IMR-90 (cell line): ENCODE measurements at regions not wholly inside any gene's neighbourhood (a gene's known extent, or its start where the extent isn't known, plus 50 kb on each side); places are given as distances from the start of the nearest gene placed in this dataset.

Experiments used
- ATAC-seq: fragments of 200-7000 bp; cut with Tn5 transposase; 2 replicates; pipeline ENCODE4 v1.9.1; 2020; ENCODE audit warnings: low read depth, mild to moderate bottlenecking, moderate library complexity
- BruUV-seq: library from RNA; stranded (reverse); fragments of 400-500 nt; replicated peaks from 2 replicates; lab custom pipeline; 2021; lab: Mats Ljungman, UMichigan
- CTCF ChIA-PET: fragments of 300-600 bp; formaldehyde crosslinking; extraction: SDS; loops from one replicate; lab custom pipeline; 2021; ENCODE audit warnings: antibody characterized with exemption; lab: Yijun Ruan, JAX
- POLR2A ChIA-PET: fragments of 300-600 bp; sonication (Branson Sonifier 250); formaldehyde crosslinking; loops from one replicate; lab custom pipeline; 2022; ENCODE audit warnings: antibody characterized with exemption; ENCODE audit not compliant: unreplicated experiment; lab: Charles Lee
- DNase-seq: peaks from one replicate; pipeline ENCODE4 v3.0.0; 2013
- H2AFZ ChIP-seq: replicated peaks from 2 replicates; pipeline ENCODE3; 2013; ENCODE audit warnings: low read length, mild to moderate bottlenecking; ENCODE audit not compliant: poor library complexity
- H2AK5ac ChIP-seq: 2 replicates; pipeline ENCODE4 v1.6.1; 2013; ENCODE audit warnings: low read depth, low read length, inconsistent platforms
- H2AK9ac ChIP-seq: replicated peaks from 2 replicates; pipeline ENCODE3; 2013; ENCODE audit warnings: mild to moderate bottlenecking, low read depth, low read length, moderate library complexity; ENCODE audit not compliant: poor library complexity
- H2BK120ac ChIP-seq: 2 replicates; pipeline ENCODE4 v1.6.1; 2013; ENCODE audit warnings: low read depth, low read length, inconsistent platforms
- H2BK15ac ChIP-seq: 3 replicates; pipeline ENCODE4 v1.6.1; 2013; ENCODE audit warnings: low read depth, low read length, inconsistent platforms
- H2BK20ac ChIP-seq: 2 replicates; pipeline ENCODE4 v1.6.1; 2013; ENCODE audit warnings: low read depth, mild to moderate bottlenecking, inconsistent platforms, low read length, moderate library complexity
- H2BK5ac ChIP-seq: 2 replicates; pipeline ENCODE4 v1.6.1; 2013; ENCODE audit warnings: mild to moderate bottlenecking, low read depth, low read length, inconsistent platforms; ENCODE audit not compliant: poor library complexity, severe bottlenecking
- H3K14ac ChIP-seq: replicated peaks from 2 replicates; pipeline ENCODE4 v1.6.1; 2013; ENCODE audit warnings: low read depth, low read length, inconsistent platforms
- H3K18ac ChIP-seq: 2 replicates; pipeline ENCODE4 v1.6.1; 2013; ENCODE audit warnings: low read depth, low read length, control low read depth
- H3K23ac ChIP-seq: 2 replicates; pipeline ENCODE4 v1.6.1; 2013; ENCODE audit warnings: low read depth, low read length, inconsistent platforms
- H3K27ac ChIP-seq: 2 replicates; pipeline ENCODE4 v1.5.1; 2013; ENCODE audit warnings: mild to moderate bottlenecking, control low read depth, low read length; ENCODE audit not compliant: insufficient read depth
- H3K27me3 ChIP-seq: 2 replicates; pipeline ENCODE4 v1.6.1; 2013; ENCODE audit warnings: low read length; ENCODE audit not compliant: control insufficient read depth, insufficient read depth
- H3K36me3 ChIP-seq: 2 replicates; pipeline ENCODE4 v1.6.1; 2013; ENCODE audit warnings: low read length, mixed read lengths; ENCODE audit not compliant: control insufficient read depth, insufficient read depth
- H3K4ac ChIP-seq: 2 replicates; pipeline ENCODE4 v1.6.1; 2013; ENCODE audit warnings: low read depth, low read length, inconsistent platforms
- H3K4me1 ChIP-seq: 2 replicates; pipeline ENCODE4 v1.6.1; 2013; ENCODE audit warnings: low read length, mixed read lengths; ENCODE audit not compliant: control insufficient read depth, insufficient read depth
- H3K4me2 ChIP-seq: 2 replicates; pipeline ENCODE4 v1.6.1; 2013; ENCODE audit warnings: low read depth, mild to moderate bottlenecking, control low read depth, low read length, moderate library complexity
- H3K4me3 ChIP-seq: 2 replicates; pipeline ENCODE4 v1.5.1; 2013; ENCODE audit warnings: low read depth, mild to moderate bottlenecking, control low read depth, low read length, moderate library complexity; ENCODE audit not compliant: insufficient read depth
- H3K56ac ChIP-seq: 2 replicates; pipeline ENCODE4 v1.6.1; 2013; ENCODE audit warnings: low read length, inconsistent platforms; ENCODE audit not compliant: insufficient read depth; ENCODE audit errors: extremely low read depth
- H3K79me1 ChIP-seq, 2 experiments: 2 replicates each; pipeline ENCODE4 v1.6.1; 2013; ENCODE audit warnings: low read length in 2 of 2, inconsistent platforms in 1 of 2, low read depth in 1 of 2
- H3K9ac ChIP-seq: 2 replicates; pipeline ENCODE4 v1.6.1; 2013; ENCODE audit warnings: low read depth, low read length, control low read depth
- H3K9me1 ChIP-seq: 2 replicates; pipeline ENCODE4 v1.6.1; 2013; ENCODE audit warnings: low read length, inconsistent platforms; ENCODE audit not compliant: insufficient read depth
- H3K9me3 ChIP-seq: 2 replicates; pipeline ENCODE4 v1.6.1; 2013; ENCODE audit warnings: low read length; ENCODE audit not compliant: control insufficient read depth, insufficient read depth
- H4K20me1 ChIP-seq: 2 replicates; pipeline ENCODE4 v1.6.1; 2013; ENCODE audit warnings: low read length, inconsistent platforms; ENCODE audit not compliant: insufficient read depth
- H4K5ac ChIP-seq: 2 replicates; pipeline ENCODE4 v1.6.1; 2013; ENCODE audit warnings: mild to moderate bottlenecking, low read depth, low read length, control low read depth
- H4K8ac ChIP-seq, 2 experiments: 2 replicates each; pipeline ENCODE4 v1.6.1; 2013; ENCODE audit warnings: low read depth in 2 of 2, low read length in 2 of 2, control low read depth in 1 of 2, inconsistent platforms in 1 of 2
- H4K91ac ChIP-seq: 2 replicates; pipeline ENCODE4 v1.6.1; 2013; ENCODE audit warnings: low read depth, low read length, inconsistent platforms; ENCODE audit not compliant: insufficient read depth
- RFX5 ChIP-seq: IDR thresholded peaks from 2 replicates; pipeline ENCODE4 v1.8.0; 2012; ENCODE audit warnings: low read depth, mild to moderate bottlenecking, low read length, moderate library complexity
- WGBS, 2 experiments: methylation state at CpG; one replicate each; pipeline versions ENCODE4 v1.1.5 to v1.1.7; 2013; ENCODE audit warnings: missing lambda C conversion rate in 2 of 2; ENCODE audit not compliant: insufficient read length in 1 of 2; ENCODE audit errors: extremely low coverage in 2 of 2; 5-methylcytosine and 5-hydroxymethylcytosine counted together
- dilution Hi-C: fragments of 300-500 bp; cut with HindIII; formaldehyde crosslinking; loops from one replicate; pipeline ENCODE4 v1.14.3; 2018; ENCODE audit warnings: low sequenced_read_pairs; ENCODE audit not compliant: unreplicated experiment
- in situ Hi-C: fragments of 300-500 bp; cut with MboI; formaldehyde crosslinking; loops from 3 replicates; pipeline ENCODE4 v1.14.3; 2019; ENCODE audit warnings: low sequenced_read_pairs, inconsistent platforms, mixed read lengths
- intact Hi-C: fragments of 100-400 bp; cut with micrococcal nuclease; formaldehyde crosslinking; loops from 2 replicates; pipeline ENCODE4 v1.10.0; 2022

- intact Hi-C loops, result no loop called here
Observed at GRCh38 chr2:88885275-88885674, 193.8 kb downstream of the RPIA start.

More at GRCh38 chr2:88885275-88885674, 193.8 kb downstream of the RPIA start:
- Histone ChIP-seq H3K4me2 (no peak overlapping the region), H2BK5ac (no peak overlapping the region), H2AFZ (no peak overlapping the region), H3K27me3 (no peaks in the 10 kb centered on the region; the same call in 1 of the 2 replicates), H3K4me3 (no peak overlapping the region), H3K18ac (no peak overlapping the region), H3K9ac (no peak overlapping the region), H4K5ac (no peak overlapping the region), H3K36me3 (no peaks in the 10 kb centered on the region), H3K4ac (no peak overlapping the region), H2BK20ac (no peak overlapping the region), H3K27ac (no peak overlapping the region), H3K4me1 (no peaks in the 10 kb centered on the region), H3K9me1 (no peaks in the 10 kb centered on the region), H3K56ac (no peak overlapping the region), H2AK5ac (no peak overlapping the region), H4K91ac (no peak overlapping the region), H3K14ac (no peak overlapping the region), H4K20me1 (no peaks in the 10 kb centered on the region), H3K23ac (no peak overlapping the region), H3K79me1 (no peaks in the 10 kb centered on the region), H4K8ac (no peak overlapping the region), H2BK120ac (no peak overlapping the region), H2BK15ac (no peak overlapping the region), H3K9me3 (no peaks in the 10 kb centered on the region), H2AK9ac (no peak overlapping the region)
- dilution Hi-C loops (no loop called here), in situ Hi-C loops (no loop called here)
- ATAC-seq (no peak), DNase-seq (no peak)
- ChIA-PET POLR2A (no interaction called here), CTCF (no interaction called here)
- BruUV-seq, result no TSS peak
- whole genome bisulfite sequencing, 2 experiments, result no CpG with 5 or more reads among the region's 3 CpGs
- no peak for TF ChIP-seq RFX5
